Calu3 (cell line): ENCODE measurements at regions not wholly inside any gene's neighbourhood (a gene's known extent, or its start where the extent isn't known, plus 50 kb on each side); places are given as distances from the start of the nearest gene placed in this dataset.

Source experiments
- BruUV-seq: library from RNA; stranded (reverse); fragments of 400-500 nt; replicated peaks from 2 replicates; lab custom pipeline; 2021; lab: Mats Ljungman, UMichigan
- CTCF ChIA-PET: fragments of 300-600 bp; sonication (Branson Sonifier 250); formaldehyde crosslinking; loops from one replicate; lab custom pipeline; 2022; ENCODE audit warnings: antibody characterized with exemption; lab: Charles Lee
- DNase-seq: peaks from one replicate; pipeline ENCODE4 v3.0.0; 2022
- H3K27ac Mint-ChIP-seq: one replicate; pipeline ENCODE4 v1.8.0; 2022; ENCODE audit warnings: mixed read lengths; ENCODE audit not compliant: unreplicated experiment
- H3K27me3 Mint-ChIP-seq: one replicate; pipeline ENCODE4 v1.8.0; 2022; ENCODE audit warnings: mixed read lengths; ENCODE audit not compliant: unreplicated experiment
- H3K36me3 Mint-ChIP-seq: one replicate; pipeline ENCODE4 v1.8.0; 2022; ENCODE audit warnings: mild to moderate bottlenecking, moderate library complexity, mixed read lengths; ENCODE audit not compliant: insufficient read depth, unreplicated experiment
- H3K4me1 Mint-ChIP-seq: one replicate; pipeline ENCODE4 v1.8.0; 2022; ENCODE audit warnings: mild to moderate bottlenecking, low read depth, mixed read lengths; ENCODE audit not compliant: unreplicated experiment
- H3K4me3 Mint-ChIP-seq: one replicate; pipeline ENCODE4 v1.8.0; 2022; ENCODE audit warnings: mild to moderate bottlenecking, low read depth, moderate library complexity, mixed read lengths; ENCODE audit not compliant: unreplicated experiment
- H3K9me3 Mint-ChIP-seq: one replicate; pipeline ENCODE4 v1.8.0; 2022; ENCODE audit warnings: low read depth, mixed read lengths; ENCODE audit not compliant: unreplicated experiment
- intact Hi-C: fragments of 100-400 bp; cut with micrococcal nuclease; formaldehyde crosslinking; loops from one replicate; pipeline ENCODE4 v1.10.0; 2022; ENCODE audit not compliant: unreplicated experiment
- TF ChIP-seq, protein P1 (sequence below): fragments of 200-600 bp; IDR thresholded peaks from one replicate; pipeline ENCODE4 v1.8.0; 2022; ENCODE audit warnings: antibody characterized with exemption; ENCODE audit not compliant: unreplicated experiment

DNA sequence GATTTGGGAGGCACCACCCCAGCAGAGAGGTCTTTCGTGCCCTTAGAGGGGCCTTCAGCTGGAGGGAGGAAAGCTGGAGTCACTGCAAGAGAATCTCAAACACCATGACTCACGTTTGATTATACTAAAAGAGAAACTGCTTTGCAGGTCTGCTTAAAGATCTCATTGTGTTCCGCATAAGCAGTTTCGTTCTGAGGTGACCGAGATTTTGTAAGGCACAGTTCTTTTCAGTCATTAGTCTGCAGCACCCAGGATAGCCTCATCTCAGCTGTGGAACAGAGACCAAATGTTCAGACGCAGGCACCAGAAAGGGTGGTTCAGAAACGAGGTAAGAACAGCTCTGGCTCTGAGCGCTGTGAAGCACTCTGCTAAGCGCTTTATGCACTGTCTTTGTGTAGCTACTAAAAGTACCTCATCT lies 71.2 kb upstream of the GTF3A start:
- DNase-seq: no peak
- H3K4me1 Mint-ChIP-seq: peaks cover 8% of the 10 kb centered on the region
- no peak overlapping the region for H3K27ac Mint-ChIP-seq
- no peaks in the 10 kb centered on the region for H3K9me3 Mint-ChIP-seq
- TF ChIP-seq, protein P1, sequence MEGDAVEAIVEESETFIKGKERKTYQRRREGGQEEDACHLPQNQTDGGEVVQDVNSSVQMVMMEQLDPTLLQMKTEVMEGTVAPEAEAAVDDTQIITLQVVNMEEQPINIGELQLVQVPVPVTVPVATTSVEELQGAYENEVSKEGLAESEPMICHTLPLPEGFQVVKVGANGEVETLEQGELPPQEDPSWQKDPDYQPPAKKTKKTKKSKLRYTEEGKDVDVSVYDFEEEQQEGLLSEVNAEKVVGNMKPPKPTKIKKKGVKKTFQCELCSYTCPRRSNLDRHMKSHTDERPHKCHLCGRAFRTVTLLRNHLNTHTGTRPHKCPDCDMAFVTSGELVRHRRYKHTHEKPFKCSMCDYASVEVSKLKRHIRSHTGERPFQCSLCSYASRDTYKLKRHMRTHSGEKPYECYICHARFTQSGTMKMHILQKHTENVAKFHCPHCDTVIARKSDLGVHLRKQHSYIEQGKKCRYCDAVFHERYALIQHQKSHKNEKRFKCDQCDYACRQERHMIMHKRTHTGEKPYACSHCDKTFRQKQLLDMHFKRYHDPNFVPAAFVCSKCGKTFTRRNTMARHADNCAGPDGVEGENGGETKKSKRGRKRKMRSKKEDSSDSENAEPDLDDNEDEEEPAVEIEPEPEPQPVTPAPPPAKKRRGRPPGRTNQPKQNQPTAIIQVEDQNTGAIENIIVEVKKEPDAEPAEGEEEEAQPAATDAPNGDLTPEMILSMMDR: no peak
- H3K36me3 Mint-ChIP-seq: no peaks in the 10 kb centered on the region
- no TSS peak for BruUV-seq
- H3K4me3 Mint-ChIP-seq: no peak overlapping the region
- CTCF ChIA-PET: interaction anchor here (1.0 kb wide), 1 partner anchor 83 kb away, joined by 3 read pairs; the partner anchor contains the start of gene RASL11A
- intact Hi-C loops: no loop called here
- H3K27me3 Mint-ChIP-seq: peaks cover 33% of the 10 kb centered on the region

DNA sequence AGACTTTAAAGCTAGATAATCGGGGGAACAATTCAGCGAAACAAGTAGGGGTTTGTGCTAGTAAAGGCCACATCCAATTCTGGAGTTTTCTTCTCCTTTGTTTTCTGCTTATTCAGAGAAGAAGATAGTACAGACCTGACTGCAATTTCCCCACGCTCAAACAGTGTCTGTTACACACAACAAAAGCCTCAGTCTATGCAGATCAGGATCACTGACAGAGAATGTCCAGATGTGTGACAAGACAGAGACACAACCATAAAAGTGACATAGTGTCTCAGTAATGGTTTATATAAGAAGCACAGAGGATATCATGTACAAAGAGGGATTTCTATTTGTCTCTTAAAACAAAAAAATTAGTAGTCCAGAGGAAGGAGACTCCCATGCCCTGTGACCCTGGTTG lies 70.7 kb upstream of the GTF3A start:
- H3K27ac Mint-ChIP-seq: no peak overlapping the region
- no TSS peak for BruUV-seq
- H3K27me3 Mint-ChIP-seq: peaks cover 29% of the 10 kb centered on the region
- intact Hi-C loops: no loop called here
- H3K4me3 Mint-ChIP-seq: no peak overlapping the region
- CTCF ChIA-PET: interaction anchor here (1.0 kb wide), 1 partner anchor 83 kb away, joined by 3 read pairs; the partner anchor contains the start of gene RASL11A
- no peak for DNase-seq
- no peaks in the 10 kb centered on the region for H3K9me3 Mint-ChIP-seq
- H3K36me3 Mint-ChIP-seq: no peaks in the 10 kb centered on the region
- TF ChIP-seq, protein P1: no peak
- H3K4me1 Mint-ChIP-seq: peaks cover 8% of the 10 kb centered on the region

DNA sequence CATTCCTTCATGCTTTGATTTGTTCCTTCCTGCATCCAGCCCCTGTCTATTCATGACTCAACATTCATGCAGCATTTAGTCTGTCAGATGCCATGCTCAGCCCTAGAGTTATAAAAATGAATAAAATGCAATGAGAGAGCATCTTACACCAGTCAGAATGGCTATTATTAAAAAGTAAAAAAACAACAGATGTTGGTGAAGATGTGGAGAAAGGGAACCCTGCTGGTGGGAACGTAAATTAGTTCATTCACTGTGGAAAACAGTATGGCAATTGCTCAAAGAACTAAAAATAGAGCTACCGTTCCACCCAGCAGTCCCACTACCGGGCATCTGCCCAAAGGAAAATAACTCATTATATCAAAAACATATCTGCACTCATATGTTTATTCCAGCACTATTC lies 70.0 kb upstream of the GTF3A start:
- Mint-ChIP-seq H3K27ac (no peak overlapping the region), H3K9me3 (no peaks in the 10 kb centered on the region), H3K27me3 (peaks cover 22% of the 10 kb centered on the region), H3K4me1 (peaks cover 8% of the 10 kb centered on the region), H3K4me3 (no peak overlapping the region), H3K36me3 (no peaks in the 10 kb centered on the region)
- CTCF ChIA-PET: no interaction called here
- no peak for DNase-seq
- no TSS peak for BruUV-seq
- intact Hi-C loops: no loop called here
- TF ChIP-seq, protein P1: no peak

DNA sequence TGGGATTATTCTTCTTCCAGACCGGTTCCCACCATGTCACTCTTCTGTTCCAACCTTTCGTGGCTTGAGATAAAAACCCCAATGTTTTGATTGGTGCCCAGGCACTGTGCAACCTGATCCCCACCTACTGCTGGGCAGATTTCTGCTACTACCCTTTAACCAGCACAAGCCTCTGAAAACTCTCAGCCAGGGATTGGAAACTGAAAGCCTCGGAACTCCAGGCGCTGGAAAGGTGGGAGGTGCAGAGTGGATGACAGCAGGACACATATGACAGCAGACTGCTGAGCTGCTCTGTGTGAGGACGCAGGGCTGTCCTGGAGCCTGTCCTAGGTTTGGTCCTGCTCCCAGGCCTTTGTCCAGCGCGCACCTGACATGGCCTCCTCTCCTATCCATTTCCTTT lies 68.5 kb upstream of the GTF3A start:
- H3K27me3 Mint-ChIP-seq: peaks cover 24% of the 10 kb centered on the region
- TF ChIP-seq, protein P1: no peak
- no peaks in the 10 kb centered on the region for H3K36me3 Mint-ChIP-seq
- intact Hi-C loops: no loop called here
- peaks cover 8% of the 10 kb centered on the region for H3K4me1 Mint-ChIP-seq
- H3K4me3 Mint-ChIP-seq: no peak overlapping the region
- no peak for DNase-seq
- no peaks in the 10 kb centered on the region for H3K9me3 Mint-ChIP-seq
- no peak overlapping the region for H3K27ac Mint-ChIP-seq
- CTCF ChIA-PET: no interaction called here
- BruUV-seq: no TSS peak
